Lower lobe of right lung (tissue), 2 donors: ENCODE measurements at regions not wholly inside any gene's neighbourhood (a gene's known extent, or its start where the extent isn't known, plus 50 kb on each side); places are given as distances from the start of the nearest gene placed in this dataset.

Experiments used
- ATAC-seq, 2 donors: fragments of 200-7000 bp; cut with Tn5 transposase; one replicate each; pipeline ENCODE4 v1.9.1; 2020 to 2022; ENCODE audit warnings: mild to moderate bottlenecking in 2 of 2, moderate library complexity in 2 of 2
- DNase-seq: peaks from one replicate; pipeline ENCODE4 v3.0.0-alpha.2; 2020
- H3K27ac ChIP-seq: fragments of 200-600 bp; one replicate; pipeline ENCODE4 v1.8.0; 2022
- H3K27me3 ChIP-seq: fragments of 200-600 bp; one replicate; pipeline ENCODE4 v1.8.0; 2022; ENCODE audit warnings: low read depth
- H3K36me3 ChIP-seq: fragments of 200-600 bp; one replicate; pipeline ENCODE4 v1.8.0; 2022; ENCODE audit warnings: mild to moderate bottlenecking
- H3K4me1 ChIP-seq: fragments of 200-600 bp; one replicate; pipeline ENCODE4 v1.8.0; 2022
- H3K4me3 ChIP-seq: fragments of 200-600 bp; one replicate; pipeline ENCODE4 v1.8.0; 2022; ENCODE audit warnings: mild to moderate bottlenecking
- H3K9me3 ChIP-seq: fragments of 200-600 bp; one replicate; pipeline ENCODE4 v1.8.0; 2022
- CTCF ChIP-seq: fragments of 200-600 bp; IDR thresholded peaks from one replicate; pipeline ENCODE4 v1.8.0; 2022; ENCODE audit warnings: antibody characterized with exemption, mild to moderate bottlenecking
- intact Hi-C: fragments of 100-400 bp; cut with DNase I; formaldehyde crosslinking; loops from one replicate; pipeline ENCODE4 v1.11.0; 2022
- donor health status: DM: no; HTN: yes; CAD: no; lungs with severe emphysema.

GRCh38 chr9:135385793-135386192 lies 93.8 kb upstream of the PPP1R26 start:
- no peaks in the 10 kb centered on the region for H3K4me1 ChIP-seq
- H3K9me3 ChIP-seq = no peaks in the 10 kb centered on the region
- no peak overlapping the region for H3K27ac ChIP-seq
- H3K4me3 ChIP-seq = no peak overlapping the region
- no peak for TF ChIP-seq CTCF
- DNase-seq = no peak
- no peaks in the 10 kb centered on the region for H3K36me3 ChIP-seq
- intact Hi-C loops = no loop called here
- no peaks in the 10 kb centered on the region for H3K27me3 ChIP-seq
- ATAC-seq = no peak

- Histone ChIP-seq H3K4me3 (no peak overlapping the region), H3K4me1 (no peaks in the 10 kb centered on the region), H3K27me3 (peaks cover 5% of the 10 kb centered on the region), H3K27ac (no peak overlapping the region), H3K9me3 (no peaks in the 10 kb centered on the region), H3K36me3 (no peaks in the 10 kb centered on the region)
- intact Hi-C loops = no loop called here
- TF ChIP-seq CTCF = no peak
- ATAC-seq (no peak), DNase-seq (no peak)
Observed at GRCh38 chr9:135387976-135388375, 91.6 kb upstream of the PPP1R26 start.

GRCh38 chr9:135388530-135388929 lies 91.1 kb upstream of the PPP1R26 start:
- no peak for TF ChIP-seq CTCF
- DNase-seq (no peak), ATAC-seq (no peak)
- Histone ChIP-seq H3K27me3 (peaks cover 5% of the 10 kb centered on the region), H3K4me3 (no peak overlapping the region), H3K36me3 (no peaks in the 10 kb centered on the region), H3K27ac (no peak overlapping the region), H3K4me1 (no peaks in the 10 kb centered on the region), H3K9me3 (no peaks in the 10 kb centered on the region)
- intact Hi-C loops = no loop called here

GRCh38 chr9:135391759-135392158 lies 87.8 kb upstream of the PPP1R26 start:
- no peak for DNase-seq
- no peaks in the 10 kb centered on the region for H3K4me1 ChIP-seq
- H3K9me3 ChIP-seq = peaks cover 4% of the 10 kb centered on the region
- TF ChIP-seq CTCF = no peak
- H3K36me3 ChIP-seq = no peaks in the 10 kb centered on the region
- intact Hi-C loops = no loop called here
- H3K27me3 ChIP-seq = peaks cover 5% of the 10 kb centered on the region
- H3K4me3 ChIP-seq = no peak overlapping the region
- H3K27ac ChIP-seq = no peak overlapping the region
- no peak for ATAC-seq

GRCh38 chr9:135392511-135392910 lies 87.1 kb upstream of the PPP1R26 start:
- TF ChIP-seq CTCF = no peak

GRCh38 chr9:135394131-135394530 lies 85.5 kb upstream of the PPP1R26 start:
- Histone ChIP-seq H3K4me1 (no peaks in the 10 kb centered on the region), H3K4me3 (no peak overlapping the region), H3K36me3 (no peaks in the 10 kb centered on the region), H3K27me3 (peaks cover 5% of the 10 kb centered on the region), H3K9me3 (peaks cover 4% of the 10 kb centered on the region), H3K27ac (no peak overlapping the region)
- intact Hi-C loops = no loop called here
- ATAC-seq = no peak
- TF ChIP-seq CTCF = no peak
- no peak for DNase-seq

More at GRCh38 chr9:135392511-135392910, 87.1 kb upstream of the PPP1R26 start:
- DNase-seq (no peak), ATAC-seq (no peak)
- intact Hi-C loops = no loop called here
- H3K36me3 ChIP-seq = no peaks in the 10 kb centered on the region
- no peak overlapping the region for H3K27ac ChIP-seq
- H3K9me3 ChIP-seq = peaks cover 4% of the 10 kb centered on the region
- no peak overlapping the region for H3K4me3 ChIP-seq
- peaks cover 5% of the 10 kb centered on the region for H3K27me3 ChIP-seq
- H3K4me1 ChIP-seq = no peaks in the 10 kb centered on the region
